Uterus (tissue), 2 donors: ENCODE measurements at regions not wholly inside any gene's neighbourhood (a gene's known extent, or its start where the extent isn't known, plus 50 kb on each side); places are given as distances from the start of the nearest gene placed in this dataset.

Experiments
- POLR2A ChIP-seq, 2 donors: fragments of 450-650 bp; IDR thresholded peaks; one replicate each; pipeline ENCODE4 v1.6.1; 2016; ENCODE audit warnings: antibody characterized with exemption in 2 of 2, mild to moderate bottlenecking in 1 of 2, moderate library complexity in 1 of 2
- TF ChIP-seq, protein P1 (sequence below), 4 experiments: fragments of 200-600 bp in 2 of 4; fragments of 450-650 bp in 2 of 4; sonication (generic) in 2 of 4; IDR thresholded peaks; one replicate each; pipeline ENCODE4 v1.5.1; 2016 to 2019; ENCODE audit warnings: antibody characterized with exemption in 4 of 4, mild to moderate bottlenecking in 2 of 4, moderate library complexity in 1 of 4

DNA sequence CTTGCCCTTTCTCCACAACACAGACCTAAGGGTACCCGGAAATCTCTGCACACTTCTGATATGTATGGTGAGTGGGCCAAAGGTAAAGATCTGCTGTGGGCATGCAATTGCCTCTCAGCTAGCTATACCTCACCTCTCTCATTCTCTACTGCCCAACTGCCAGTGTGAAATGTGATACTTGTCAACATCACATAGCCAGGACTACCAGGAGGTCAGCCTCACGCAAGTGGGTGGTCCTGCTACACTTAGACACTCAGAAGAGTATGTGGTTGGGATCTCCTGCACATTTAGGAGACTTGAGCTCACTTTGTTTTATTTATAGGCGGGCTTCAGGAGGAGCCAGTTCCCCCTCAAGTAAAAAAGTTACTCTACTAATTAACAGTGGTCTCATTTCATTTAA lies 88.0 kb upstream of the MAN2A1 start:
- TF ChIP-seq, protein P1, sequence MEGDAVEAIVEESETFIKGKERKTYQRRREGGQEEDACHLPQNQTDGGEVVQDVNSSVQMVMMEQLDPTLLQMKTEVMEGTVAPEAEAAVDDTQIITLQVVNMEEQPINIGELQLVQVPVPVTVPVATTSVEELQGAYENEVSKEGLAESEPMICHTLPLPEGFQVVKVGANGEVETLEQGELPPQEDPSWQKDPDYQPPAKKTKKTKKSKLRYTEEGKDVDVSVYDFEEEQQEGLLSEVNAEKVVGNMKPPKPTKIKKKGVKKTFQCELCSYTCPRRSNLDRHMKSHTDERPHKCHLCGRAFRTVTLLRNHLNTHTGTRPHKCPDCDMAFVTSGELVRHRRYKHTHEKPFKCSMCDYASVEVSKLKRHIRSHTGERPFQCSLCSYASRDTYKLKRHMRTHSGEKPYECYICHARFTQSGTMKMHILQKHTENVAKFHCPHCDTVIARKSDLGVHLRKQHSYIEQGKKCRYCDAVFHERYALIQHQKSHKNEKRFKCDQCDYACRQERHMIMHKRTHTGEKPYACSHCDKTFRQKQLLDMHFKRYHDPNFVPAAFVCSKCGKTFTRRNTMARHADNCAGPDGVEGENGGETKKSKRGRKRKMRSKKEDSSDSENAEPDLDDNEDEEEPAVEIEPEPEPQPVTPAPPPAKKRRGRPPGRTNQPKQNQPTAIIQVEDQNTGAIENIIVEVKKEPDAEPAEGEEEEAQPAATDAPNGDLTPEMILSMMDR (IDR thresholded peaks at IDR 0.05), result no peak
- no peak for TF ChIP-seq POLR2A (IDR thresholded peaks at IDR 0.05)
